Ectodermal cell (in vitro differentiated cells): ENCODE measurements at regions not wholly inside any gene's neighbourhood (a gene's known extent, or its start where the extent isn't known, plus 50 kb on each side); places are given as distances from the start of the nearest gene placed in this dataset.

Experiments used
- H3K27ac ChIP-seq: 2 replicates; pipeline ENCODE4 v1.7.0; 2013; ENCODE audit warnings: mild to moderate bottlenecking, low read depth, low read length; ENCODE audit not compliant: insufficient read depth, poor library complexity, severe bottlenecking
- H3K27me3 ChIP-seq: 2 replicates; pipeline ENCODE4 v1.7.0; 2013; ENCODE audit warnings: mild to moderate bottlenecking, low read length; ENCODE audit not compliant: insufficient read depth, control insufficient read depth, poor library complexity, severe bottlenecking
- H3K36me3 ChIP-seq: one replicate; pipeline ENCODE4 v1.7.0; 2013; ENCODE audit warnings: low read length; ENCODE audit not compliant: control insufficient read depth, insufficient read depth
- H3K4me1 ChIP-seq: one replicate; pipeline ENCODE4 v1.7.0; 2013; ENCODE audit warnings: low read length; ENCODE audit not compliant: control insufficient read depth, insufficient read depth
- H3K4me3 ChIP-seq: 2 replicates; pipeline ENCODE4 v1.7.0; 2013; ENCODE audit warnings: low read depth, low read length, control low read depth; ENCODE audit not compliant: insufficient read depth
- H3K9me3 ChIP-seq: 2 replicates; pipeline ENCODE4 v1.7.0; 2013; ENCODE audit warnings: mild to moderate bottlenecking, low read length, moderate library complexity; ENCODE audit not compliant: control insufficient read depth
- WGBS, 2 experiments: methylation state at CpG; one replicate each; pipeline ENCODE4 v1.1.7; 2013; ENCODE audit warnings: missing lambda C conversion rate in 2 of 2; 5-methylcytosine and 5-hydroxymethylcytosine counted together

DNA sequence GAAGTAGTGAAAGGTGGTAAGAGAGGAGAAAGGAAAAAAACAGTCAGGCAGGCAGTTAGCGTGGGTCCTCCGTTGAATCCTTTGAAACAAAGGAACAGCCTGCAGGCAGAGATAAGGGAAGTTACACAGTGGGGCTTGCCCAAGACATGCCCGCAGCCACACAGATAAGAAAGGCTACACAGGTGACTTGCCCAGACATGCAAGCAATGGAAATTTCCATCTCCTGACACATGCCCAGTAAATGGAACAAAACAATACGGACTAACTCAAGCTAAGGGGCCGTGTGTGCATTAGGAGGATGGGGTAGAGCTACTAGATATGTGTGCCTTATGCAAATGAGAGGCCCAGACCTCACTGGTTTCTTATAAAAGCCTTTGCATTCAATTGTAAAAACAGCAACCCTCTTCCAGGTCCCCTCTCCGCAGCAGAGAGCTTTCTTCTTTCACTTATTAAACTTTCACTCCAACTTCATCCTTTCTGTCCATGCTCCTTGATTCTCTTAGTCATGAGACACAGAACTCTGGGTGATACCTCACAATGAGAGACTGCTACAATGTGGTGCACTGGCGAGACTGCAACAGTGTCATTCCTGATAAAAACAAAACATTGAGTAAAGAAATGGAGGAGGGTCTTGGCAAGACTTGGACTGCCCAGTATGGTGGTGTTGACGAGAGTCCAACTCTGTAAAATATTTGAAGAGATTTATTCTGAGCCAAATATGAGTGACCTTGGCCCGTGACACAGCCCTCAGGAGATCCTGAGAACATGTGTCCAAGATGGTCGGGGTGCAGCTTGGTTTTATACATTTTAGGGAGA is 997.4 kb upstream of the PRKX start:
- 94% methylated on average over 9 to 10 of the region's 10 CpGs for WGBS, 2 experiments
- Histone ChIP-seq H3K36me3 (no peaks in the 10 kb centered on the region), H3K4me1 (no peaks in the 10 kb centered on the region), H3K27me3 (no peaks in the 10 kb centered on the region), H3K9me3 (no peaks in the 10 kb centered on the region), H3K27ac (no peak overlapping the region), H3K4me3 (no peak overlapping the region)

DNA sequence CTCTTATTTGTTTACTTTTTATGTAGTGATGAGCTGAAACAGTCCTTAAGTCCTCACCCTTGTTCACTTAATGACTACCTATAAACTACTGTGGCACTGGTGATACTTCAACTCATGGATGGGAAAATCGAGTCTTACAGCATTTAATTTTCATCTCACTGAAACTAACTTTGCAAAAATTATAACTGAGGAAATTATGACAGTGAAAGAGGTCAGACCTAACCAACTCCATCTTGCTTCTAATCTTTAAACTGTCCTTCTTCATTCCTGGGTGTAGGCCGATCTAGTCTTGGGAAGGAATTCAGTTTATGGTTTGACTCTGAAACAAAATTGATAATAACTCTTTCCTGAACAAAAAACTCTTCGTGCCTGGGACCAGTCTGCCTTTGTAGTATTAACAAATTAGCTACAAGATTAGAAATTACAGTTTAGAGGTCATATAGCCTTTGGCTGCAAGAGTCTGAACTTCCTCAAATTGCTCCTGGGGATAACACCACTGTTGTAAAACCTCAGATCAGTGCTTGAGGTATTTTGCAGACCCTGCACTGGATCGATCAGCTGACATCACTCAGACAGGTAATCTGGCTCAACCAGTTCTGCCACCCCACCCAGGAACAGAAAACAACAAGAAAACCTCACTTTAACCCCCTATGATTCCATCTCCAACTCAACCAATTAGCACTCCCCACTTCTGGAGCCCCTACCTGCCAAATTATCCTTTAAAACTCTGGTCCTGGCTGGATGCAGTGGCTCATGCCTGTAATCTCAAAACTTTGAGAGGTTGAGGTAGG is 995.7 kb upstream of the PRKX start:
- H3K4me3 ChIP-seq: no peak overlapping the region
- no peaks in the 10 kb centered on the region for H3K9me3 ChIP-seq
- no peaks in the 10 kb centered on the region for H3K27me3 ChIP-seq
- H3K36me3 ChIP-seq: no peaks in the 10 kb centered on the region
- WGBS, 2 experiments: 100% methylated on average over 2 to 3 of the region's 4 CpGs
- no peaks in the 10 kb centered on the region for H3K4me1 ChIP-seq
- no peak overlapping the region for H3K27ac ChIP-seq

DNA sequence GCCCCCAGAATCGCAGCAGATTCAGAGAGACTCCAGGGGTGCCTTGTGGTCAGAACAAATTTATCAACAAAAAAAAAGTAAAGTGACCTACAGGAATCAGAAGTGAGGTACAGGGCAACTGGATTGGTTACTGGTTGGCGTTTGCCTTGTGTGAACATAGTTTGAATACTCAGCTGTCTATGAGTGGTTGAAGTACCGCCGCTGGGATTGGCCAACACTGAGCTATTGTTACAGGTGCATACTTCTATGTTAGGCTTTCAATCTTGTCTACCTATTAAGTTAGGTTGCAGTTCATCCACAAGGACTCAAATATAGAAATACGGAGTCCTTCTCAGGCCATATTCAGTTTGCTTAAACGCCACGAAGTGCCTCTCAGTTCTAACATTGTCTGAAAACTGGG is 993.5 kb upstream of the PRKX start:
- Histone ChIP-seq H3K27me3 (no peaks in the 10 kb centered on the region), H3K9me3 (no peaks in the 10 kb centered on the region), H3K36me3 (no peaks in the 10 kb centered on the region), H3K27ac (no peak overlapping the region), H3K4me1 (no peaks in the 10 kb centered on the region), H3K4me3 (no peak overlapping the region)
- WGBS, 2 experiments: 94 to 96% methylated on average over 7 of the region's 7 CpGs

DNA sequence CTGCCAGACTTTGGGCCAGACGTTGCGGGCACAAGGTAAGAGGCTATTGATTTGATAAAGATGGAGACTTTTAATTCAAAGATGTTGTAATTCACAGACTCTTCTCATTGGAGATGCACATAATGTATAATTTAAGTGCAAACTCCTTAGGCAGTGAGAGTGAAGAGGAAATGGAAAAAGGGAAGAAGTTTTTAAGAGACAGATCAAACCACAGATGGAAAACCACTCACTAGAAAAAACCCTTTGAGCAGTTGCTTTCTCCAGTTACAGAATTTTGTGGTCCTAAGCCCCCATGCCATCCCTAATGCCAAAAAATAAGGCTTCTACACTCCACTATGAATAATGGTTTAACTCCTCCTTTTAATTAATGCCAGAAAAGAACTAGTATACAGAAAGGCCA is 977.1 kb upstream of the PRKX start:
- no peaks in the 10 kb centered on the region for H3K27me3 ChIP-seq
- no peaks in the 10 kb centered on the region for H3K4me1 ChIP-seq
- no peak overlapping the region for H3K4me3 ChIP-seq
- H3K27ac ChIP-seq: no peak overlapping the region
- no peaks in the 10 kb centered on the region for H3K36me3 ChIP-seq
- no peaks in the 10 kb centered on the region for H3K9me3 ChIP-seq
- 100% methylated on average over 2 of the region's 2 CpGs for WGBS, 2 experiments

DNA sequence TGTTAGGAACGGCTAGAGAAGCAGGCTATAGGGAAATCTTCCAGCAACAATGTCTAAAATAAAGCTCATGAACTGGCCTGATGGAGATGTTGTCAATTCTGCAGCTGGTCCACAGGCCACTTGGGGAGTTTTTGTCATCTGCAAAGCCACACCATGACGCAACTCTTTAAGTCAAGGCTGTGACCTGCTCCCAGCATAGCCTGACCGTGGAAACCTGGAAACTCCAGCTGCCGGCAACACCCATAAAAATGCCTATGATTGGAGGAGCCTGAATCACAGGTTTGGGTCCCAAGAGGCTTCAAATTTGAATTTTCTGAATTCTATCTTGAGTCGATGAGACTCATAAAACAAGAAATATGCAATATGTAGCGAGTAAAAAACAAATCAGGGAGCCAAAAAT is 969.2 kb upstream of the PRKX start:
- no peak overlapping the region for H3K4me3 ChIP-seq

DNA sequence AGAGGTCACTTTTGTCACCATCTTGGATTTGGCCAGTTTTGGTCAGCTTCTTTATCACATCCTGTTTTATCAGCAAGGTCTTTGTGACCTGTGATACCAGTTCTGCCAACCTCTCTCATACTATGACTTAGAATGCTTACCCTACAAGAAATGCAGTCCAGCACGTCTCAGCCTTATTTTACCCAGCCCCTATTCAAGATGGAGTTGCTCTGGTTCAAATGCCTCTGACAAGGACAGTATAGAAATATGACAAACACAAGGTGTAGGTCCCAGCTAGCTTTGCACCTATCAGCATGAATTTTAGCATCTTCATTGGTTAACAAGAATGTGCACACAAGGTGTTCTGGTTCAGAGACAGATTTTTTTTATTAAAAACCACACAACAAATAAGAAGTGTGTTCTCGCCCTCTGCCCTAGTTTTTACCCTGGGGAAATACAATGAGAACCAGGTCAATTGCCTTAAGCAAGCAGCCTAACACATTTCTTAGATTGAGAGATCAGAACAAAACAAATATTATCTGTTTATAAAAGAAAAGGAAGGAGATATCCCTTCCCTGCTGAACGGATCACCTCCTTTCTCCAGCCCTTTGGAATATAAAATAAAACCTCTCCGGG is 962.3 kb upstream of the PRKX start:
- Histone ChIP-seq H3K4me1 (no peaks in the 10 kb centered on the region), H3K27me3 (no peaks in the 10 kb centered on the region), H3K36me3 (no peaks in the 10 kb centered on the region), H3K9me3 (no peaks in the 10 kb centered on the region), H3K4me3 (no peak overlapping the region), H3K27ac (no peak overlapping the region)
- 94 to 100% methylated on average over 3 of the region's 4 CpGs for WGBS, 2 experiments

More for the DNA sequence above, 969.2 kb upstream of the PRKX start:
- H3K4me1 ChIP-seq: no peaks in the 10 kb centered on the region
- H3K27me3 ChIP-seq: no peaks in the 10 kb centered on the region
- H3K36me3 ChIP-seq: no peaks in the 10 kb centered on the region
- no peak overlapping the region for H3K27ac ChIP-seq
- 83 to 94% methylated on average over 5 of the region's 6 CpGs for WGBS, 2 experiments
- no peaks in the 10 kb centered on the region for H3K9me3 ChIP-seq

DNA sequence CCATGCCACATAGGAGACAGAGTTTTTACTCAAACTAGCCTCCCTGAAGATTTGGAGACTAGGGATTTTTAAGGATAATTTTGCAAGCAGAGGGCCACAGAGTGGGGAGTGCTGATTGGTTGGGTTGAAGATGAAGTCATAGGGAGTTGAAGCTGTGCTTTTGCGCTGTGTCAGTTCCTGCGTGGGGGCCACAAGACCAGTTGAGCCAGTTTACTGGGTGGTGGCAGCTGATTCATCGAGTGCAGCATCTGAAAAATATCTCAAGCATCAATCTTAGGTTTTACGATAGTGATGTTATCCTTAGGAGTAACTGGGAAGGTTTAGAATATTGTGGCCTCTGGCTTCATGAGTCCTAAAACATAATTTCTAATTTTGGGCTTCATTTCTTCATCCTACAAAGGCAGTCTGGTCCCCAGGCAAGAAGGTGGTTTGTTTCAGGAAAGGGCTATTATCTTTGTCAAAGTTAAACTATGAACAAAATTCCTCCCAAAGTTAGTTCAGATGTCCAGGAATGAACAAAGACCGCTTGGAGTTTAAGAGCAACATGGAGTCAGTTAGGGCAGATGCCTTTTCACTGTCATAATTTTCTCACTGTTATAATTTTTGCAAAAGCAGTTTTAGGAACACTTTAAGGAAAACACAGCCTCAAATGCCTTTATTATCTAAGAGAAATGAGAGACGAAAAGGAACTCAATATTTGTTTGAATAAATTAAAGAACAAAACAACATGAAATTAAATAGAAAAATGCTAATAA is 960.8 kb upstream of the PRKX start:
- WGBS, 2 experiments: 95 to 97% methylated on average over 3 to 5 of the region's 6 CpGs
- Histone ChIP-seq H3K4me3 (no peak overlapping the region), H3K36me3 (no peaks in the 10 kb centered on the region), H3K27ac (no peak overlapping the region), H3K9me3 (no peaks in the 10 kb centered on the region), H3K27me3 (no peaks in the 10 kb centered on the region), H3K4me1 (no peaks in the 10 kb centered on the region)

DNA sequence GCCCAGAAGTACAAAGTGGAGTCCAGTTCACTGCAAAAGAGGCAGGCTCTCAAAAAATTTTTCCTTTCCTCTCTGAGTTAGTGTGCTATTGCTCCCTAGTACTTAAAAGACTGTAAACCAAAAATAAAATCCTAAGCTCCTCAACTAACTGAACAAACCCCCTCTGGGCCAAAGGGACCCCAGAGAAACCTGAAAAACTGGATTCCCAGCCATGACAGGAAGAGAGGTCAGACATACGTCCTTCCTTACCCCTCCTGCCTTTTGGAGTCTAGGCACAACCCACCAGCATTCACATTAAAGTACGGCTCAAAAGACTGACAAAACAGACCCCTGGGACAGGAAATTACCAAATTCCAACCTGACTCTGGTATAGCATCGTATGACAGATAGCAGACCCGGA is 957.9 kb upstream of the PRKX start:
- Histone ChIP-seq H3K27ac (no peak overlapping the region), H3K27me3 (no peaks in the 10 kb centered on the region), H3K4me3 (no peak overlapping the region), H3K4me1 (no peaks in the 10 kb centered on the region), H3K9me3 (no peaks in the 10 kb centered on the region), H3K36me3 (no peaks in the 10 kb centered on the region)
- 90 to 93% methylated on average over 4 of the region's 4 CpGs for WGBS, 2 experiments

DNA sequence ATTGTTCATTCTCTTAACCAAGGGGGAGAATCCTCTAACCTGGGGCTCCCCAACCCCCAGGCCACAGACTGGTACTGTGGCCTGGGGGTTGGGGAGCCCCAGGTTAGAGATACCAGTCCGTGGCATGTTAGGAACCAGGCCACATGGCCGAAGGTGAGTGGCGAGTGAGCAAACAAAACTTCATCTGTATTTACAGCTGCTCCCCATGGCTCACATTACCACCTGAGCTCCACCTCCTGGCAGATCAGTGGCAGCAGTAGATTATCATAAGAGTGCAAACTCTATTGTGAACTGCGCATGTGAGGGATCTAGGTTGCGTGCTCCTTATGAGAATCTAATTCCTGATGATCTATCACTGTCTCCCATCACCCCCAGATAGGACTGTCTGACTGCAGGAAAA is 957.2 kb upstream of the PRKX start:
- Histone ChIP-seq H3K9me3 (no peaks in the 10 kb centered on the region), H3K4me1 (no peaks in the 10 kb centered on the region), H3K27me3 (no peaks in the 10 kb centered on the region), H3K4me3 (no peak overlapping the region), H3K27ac (no peak overlapping the region), H3K36me3 (no peaks in the 10 kb centered on the region)
- 91 to 94% methylated on average over 5 of the region's 5 CpGs for WGBS, 2 experiments
